ENCODE measurements at regions not wholly inside any gene's neighbourhood (a gene's known extent, or its start where the extent isn't known, plus 50 kb on each side); places are given as distances from the start of the nearest gene placed in this dataset.
A peak's percentile ranks its signal among the peaks of the same experiment; 100 is the strongest.

GRCh38 chr4:31069151-31069550, 349.0 kb downstream of the PCDH7 start:
- no peak for DNase-seq

- no peak for DNase-seq
These were observed 351.6 kb downstream of the PCDH7 start for GRCh38 chr4:31071508-31072486.

DNA sequence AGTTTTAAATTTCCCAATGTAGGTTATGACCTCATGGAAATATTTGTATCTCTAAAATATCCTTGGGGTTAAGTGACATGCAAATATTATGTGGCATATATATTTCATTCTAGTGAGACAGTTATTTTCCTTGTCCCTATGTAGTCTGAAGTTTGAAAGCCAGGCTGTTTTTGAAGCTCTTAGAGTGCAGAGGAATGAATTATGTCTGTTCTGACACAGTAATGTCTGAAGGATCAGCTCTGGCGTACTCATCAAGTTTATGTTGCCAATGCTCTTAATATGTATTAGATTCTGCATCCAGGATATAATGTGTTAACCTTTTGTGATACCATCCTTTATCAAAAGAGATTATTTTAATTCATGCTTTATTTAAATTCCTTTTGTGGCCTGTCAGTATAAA, 355.8 kb downstream of the PCDH7 start:
- no peak for DNase-seq

DNA sequence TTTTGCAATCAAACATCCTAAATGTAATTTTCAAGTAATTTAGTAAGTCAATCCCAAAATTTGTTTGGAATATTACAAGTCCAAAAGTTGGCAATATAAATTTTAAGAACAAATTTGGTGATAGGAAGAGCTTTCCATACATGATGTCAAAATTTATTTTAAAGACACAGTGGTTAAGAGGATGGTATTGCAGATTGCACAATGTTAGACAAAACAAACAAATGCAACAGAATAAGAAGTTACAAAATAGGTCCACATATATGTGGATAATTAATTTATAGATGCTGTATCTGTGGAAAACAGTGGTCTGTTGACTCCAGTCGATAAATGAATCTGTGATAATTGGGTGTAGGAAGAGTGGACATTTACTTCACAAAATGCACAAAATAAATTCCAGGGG, 358.5 kb downstream of the PCDH7 start:
- no peak for DNase-seq

DNA sequence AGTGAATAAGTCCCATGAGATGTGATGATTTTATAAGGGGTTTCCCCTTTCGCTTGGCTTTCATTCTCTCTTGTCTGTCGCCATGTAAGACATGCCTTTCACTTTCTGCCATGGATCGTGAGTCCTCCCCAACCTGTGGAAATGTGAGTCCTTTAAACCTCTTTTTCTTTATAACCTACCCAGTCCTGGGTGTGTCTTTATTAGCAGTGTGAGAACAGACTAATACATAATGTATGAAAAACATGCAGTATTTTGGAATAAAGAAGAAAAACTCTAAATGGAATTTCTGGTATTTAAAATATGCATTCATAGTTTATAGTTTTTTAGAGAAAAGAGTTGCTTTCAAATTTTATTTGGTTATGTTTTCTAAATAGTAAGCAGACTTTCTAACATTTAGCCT, 360.7 kb downstream of the PCDH7 start:
- DNase-seq: no peak

DNA sequence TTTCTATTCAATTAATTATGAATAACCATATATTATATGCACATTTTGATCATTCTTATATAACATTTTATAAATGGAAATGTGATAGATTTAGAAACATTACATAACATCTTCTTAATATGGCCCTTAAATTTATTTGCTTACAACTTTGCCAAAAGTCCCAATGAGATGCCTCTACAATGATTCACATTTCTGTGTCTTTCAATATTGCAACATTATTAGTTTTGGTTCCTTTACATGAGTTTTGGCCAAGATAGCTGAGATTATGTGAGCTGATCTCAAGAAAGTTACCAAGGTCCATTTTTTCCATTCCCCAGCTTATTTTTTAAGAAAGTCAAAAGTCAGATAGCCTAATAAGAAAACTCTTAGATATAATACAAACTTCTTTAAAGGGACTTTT, 361.2 kb downstream of the PCDH7 start:
- DNase-seq: no peak

- no peak for DNase-seq
These were observed 363.3 kb downstream of the PCDH7 start for GRCh38 chr4:31083456-31083855.

GRCh38 chr4:31084806-31085416, 364.7 kb downstream of the PCDH7 start:
- DNase-seq: no peak

DNA sequence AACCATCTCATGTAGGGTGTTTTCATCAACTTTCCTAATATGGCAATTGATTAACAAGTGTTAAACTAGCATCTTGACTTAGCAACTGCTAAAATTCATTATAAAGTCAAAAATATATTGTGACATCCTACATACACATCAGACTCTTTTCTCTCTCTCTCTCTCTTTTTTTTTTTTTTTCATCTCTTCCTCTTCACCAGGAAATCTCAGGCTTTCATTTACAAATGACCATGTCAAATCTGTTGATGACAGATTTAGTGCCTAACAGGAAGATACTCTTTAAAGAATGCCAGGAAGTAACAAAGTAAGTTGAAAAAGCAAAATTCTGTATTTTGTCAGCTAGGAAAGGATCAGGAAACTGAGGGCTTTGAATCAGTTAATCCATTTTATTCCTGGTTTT, 365.5 kb downstream of the PCDH7 start:
- DNase-seq: no peak

DNA sequence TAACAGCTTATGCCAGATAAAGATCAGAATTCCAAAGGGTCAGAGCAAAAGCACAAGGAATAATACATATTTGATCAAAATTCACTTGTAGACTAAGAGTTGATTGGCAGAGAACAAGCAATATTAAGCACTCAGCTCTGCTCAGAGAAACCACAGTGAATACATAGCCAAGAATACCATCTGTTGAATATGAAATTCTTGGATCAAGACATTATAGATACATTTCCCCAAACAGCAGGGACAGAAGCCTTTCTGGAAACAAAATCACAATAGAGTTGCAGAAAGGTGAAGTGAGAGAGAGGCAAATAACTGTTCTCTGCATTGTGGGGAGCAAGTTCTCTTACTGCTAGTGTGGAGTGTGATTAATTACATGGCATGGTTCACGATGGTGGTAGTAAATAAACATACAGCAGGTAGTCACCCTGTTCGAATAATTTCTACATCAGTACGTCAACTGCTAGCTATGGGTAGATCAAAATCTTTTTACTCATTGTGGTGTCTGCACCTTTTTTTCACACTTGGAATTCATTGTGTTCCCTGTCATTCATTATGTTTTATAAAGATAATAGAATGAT, 366.7 kb downstream of the PCDH7 start:
- DNase-seq: peak; percentile 36

DNA sequence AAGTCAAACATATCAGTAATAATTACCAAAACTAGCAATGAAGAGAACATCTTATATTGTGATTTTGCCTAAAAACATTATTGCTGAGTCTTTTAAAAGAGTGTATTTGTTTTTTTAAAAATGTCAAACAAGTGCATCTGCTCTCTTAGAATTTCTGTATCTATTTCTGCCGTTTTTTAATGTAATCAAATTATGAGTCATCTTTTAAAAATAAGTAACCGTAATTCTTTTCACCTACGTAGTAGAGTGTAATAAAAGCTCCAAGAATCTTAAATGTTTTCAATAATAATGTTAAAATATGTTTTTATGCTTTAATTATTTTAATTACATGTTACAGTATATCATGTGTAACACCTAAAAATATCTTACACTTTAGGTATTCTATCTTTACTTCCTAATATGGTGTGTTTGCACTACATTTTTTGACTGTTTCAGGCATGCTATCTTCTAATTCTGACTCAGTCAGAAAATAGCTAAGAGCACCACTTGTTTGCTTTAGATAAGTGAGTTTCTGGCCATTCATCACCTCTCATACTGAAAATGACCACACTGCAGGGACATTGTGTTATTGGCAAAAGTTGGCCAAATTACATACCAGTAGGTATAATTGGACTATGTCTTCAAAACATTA, 368.5 kb downstream of the PCDH7 start:
- no peak for DNase-seq

DNA sequence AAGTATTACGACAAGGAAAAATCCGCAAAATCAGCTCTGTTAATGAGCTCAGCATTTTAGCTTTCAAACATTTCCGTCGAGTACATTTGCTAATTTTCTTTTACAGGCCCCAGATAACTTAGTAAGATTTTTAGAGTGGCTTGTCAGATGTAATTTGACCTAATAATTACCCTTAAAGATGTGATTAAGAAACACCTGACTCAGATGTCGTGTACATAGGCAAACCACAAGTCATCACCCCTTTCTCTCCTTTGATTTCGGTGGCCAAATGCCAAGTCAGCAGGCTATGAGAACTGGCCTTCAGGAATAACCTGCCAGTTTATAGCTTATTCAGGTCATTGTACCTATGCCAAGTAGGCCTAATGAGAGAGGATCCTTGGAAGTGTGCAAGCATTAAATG, 369.6 kb downstream of the PCDH7 start:
- DNase-seq: no peak

GRCh38 chr4:31094474-31094873, 374.3 kb downstream of the PCDH7 start:
- DNase-seq: no peak

DNA sequence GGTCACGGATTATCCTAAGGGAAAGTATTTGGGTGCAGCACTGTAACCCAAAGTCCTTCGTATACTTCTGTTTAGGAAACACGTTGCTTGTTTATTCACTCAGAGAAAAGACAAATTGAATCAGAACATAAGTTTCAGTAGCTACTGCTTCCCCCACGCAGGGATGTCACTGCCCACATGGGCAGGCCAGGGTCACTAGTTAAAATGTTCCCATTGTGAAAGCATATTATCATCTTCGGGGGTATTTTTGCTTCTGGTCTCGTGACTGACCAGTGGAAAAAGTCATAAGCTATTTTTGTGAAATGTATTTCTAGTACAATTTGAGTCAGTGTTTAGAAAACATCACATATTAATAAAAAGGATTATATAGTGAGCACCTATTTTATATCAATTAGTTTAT, 377.8 kb downstream of the PCDH7 start:
- no peak for DNase-seq

DNA sequence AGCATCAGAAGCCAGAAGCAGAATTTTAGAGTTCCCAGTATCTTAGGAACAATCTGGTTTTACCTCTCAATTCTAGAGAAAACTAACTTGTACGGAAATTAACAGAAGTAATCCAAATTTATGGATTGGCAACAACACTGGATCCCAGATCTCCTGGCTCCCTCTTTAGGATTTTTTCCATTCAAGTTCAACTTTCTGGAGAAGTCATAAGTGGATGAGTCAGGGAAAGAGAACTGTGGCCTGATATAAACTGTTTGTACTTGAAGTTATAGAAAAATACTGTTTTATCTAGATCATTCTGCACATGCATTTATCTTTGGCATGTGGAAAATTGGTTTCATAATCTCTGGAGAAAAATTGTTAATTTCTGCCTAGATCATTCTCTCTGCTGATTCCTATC, 380.4 kb downstream of the PCDH7 start:
- DNase-seq: no peak

GRCh38 chr4:31104043-31104442, 383.9 kb downstream of the PCDH7 start:
- no peak for DNase-seq

DNA sequence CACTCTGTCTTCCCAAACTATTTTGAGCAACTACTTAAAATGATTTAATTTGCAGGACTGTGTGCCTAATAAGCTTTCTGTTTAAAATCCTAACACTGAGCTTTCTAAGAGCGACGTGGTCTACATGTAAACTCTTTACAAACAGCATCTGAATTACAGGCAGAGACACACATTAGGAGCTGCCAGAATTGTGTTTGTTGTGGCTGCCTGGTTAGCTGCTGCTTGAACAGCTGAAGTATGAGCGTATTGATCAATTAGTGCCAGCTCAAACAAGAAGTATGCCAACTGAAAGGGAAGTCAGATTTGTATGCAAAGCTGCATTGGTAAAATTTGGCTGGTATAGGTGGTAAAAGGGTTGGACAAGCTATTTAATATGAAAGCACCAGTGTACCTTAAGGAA, 384.4 kb downstream of the PCDH7 start:
- no peak for DNase-seq

DNA sequence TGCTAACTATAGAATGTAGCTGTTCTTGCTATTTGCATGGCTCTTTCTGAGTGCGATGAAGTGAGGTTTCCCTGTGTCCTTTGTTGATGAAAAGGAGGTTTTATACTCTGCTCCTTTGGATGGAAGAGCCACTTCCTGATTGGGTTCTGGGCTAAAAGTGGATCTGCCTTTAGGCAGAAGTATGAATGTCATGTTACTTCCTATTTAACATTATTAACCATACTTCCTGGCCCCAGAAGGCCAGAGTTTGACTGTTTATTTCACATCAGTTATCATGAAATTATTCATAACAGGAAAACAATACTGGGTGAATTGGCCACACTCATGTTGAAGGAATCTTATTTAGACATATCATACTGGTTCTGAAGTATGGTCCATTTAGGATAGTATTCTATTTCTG, 386.2 kb downstream of the PCDH7 start:
- DNase-seq: no peak

- no peak for DNase-seq
These were observed 387.2 kb downstream of the PCDH7 start for GRCh38 chr4:31107362-31107761.

GRCh38 chr4:31108762-31109161, 388.6 kb downstream of the PCDH7 start:
- DNase-seq: no peak

GRCh38 chr4:31111790-31112189, 391.6 kb downstream of the PCDH7 start:
- DNase-seq: no peak

DNA sequence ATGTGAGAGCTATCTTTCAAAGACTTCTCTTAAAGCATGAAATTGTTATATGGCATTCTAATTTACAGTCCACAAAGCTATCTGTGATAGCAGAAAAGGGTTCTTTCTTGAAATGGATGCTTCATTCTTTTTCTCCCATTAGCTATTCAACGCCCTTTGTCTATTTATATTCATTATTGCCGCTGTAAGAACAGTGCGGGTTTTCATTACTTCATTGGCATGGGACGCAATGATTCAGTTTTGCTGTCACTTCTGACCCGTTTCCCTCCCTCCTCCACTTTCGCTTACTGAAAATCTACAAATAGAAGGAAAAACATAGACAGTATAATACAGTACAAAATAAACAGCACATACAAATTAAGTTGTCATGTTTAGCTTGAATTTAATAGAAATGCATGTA, 394.6 kb downstream of the PCDH7 start:
- no peak for DNase-seq

DNA sequence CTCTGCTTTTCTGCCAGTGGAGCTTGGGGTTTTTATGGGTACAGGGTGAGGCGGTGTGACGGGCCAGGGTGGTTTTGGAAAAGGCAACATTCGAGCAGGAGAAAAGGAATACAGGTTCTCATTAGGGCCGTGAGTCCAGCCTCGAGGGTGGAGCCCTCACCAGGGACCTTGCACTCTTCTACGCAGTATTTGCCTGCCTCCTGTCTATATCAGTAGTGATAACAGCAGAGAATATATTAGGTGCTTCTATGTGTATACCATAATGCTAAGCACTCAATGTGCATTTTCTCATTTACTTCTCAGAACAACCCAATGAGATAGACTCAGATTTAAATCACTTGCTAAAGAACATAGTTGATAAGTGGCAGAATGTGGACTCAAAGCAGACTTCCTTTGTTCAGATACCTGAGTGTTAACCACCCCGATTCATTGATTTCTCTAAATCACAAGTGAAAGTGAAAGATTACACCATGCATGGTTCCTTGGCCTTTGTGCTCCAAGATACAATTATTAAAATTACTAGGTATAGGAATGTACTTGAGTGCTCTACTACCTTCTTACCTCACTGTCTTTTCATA, 403.9 kb downstream of the PCDH7 start:
- DNase-seq: no peak
